OCI-LY1 (cell line): ENCODE measurements at regions not wholly inside any gene's neighbourhood (a gene's known extent, or its start where the extent isn't known, plus 50 kb on each side); places are given as distances from the start of the nearest gene placed in this dataset.

Experiments
- H2AFZ ChIP-seq: fragments of 200-600 bp; sonication (generic), shearing (Covaris generic); 2 replicates; pipeline ENCODE4 v1.6.0; 2014; ENCODE audit warnings: antibody characterized with exemption, mild to moderate bottlenecking, low read length
- H3F3A ChIP-seq: fragments of 200-600 bp; sonication (generic), shearing (Covaris generic); 2 replicates; pipeline ENCODE4 v1.6.0; 2014; ENCODE audit warnings: mild to moderate bottlenecking, antibody characterized with exemption, low read length, moderate library complexity; ENCODE audit not compliant: insufficient read depth
- H3K27ac ChIP-seq: fragments of 200-600 bp; sonication (generic); 2 replicates; pipeline ENCODE4 v1.5.1; 2014; ENCODE audit warnings: low read length, mixed run types, mild to moderate bottlenecking, low read depth; ENCODE audit not compliant: poor library complexity, severe bottlenecking
- H3K27me3 ChIP-seq: fragments of 200-600 bp; sonication (generic); 2 replicates; pipeline ENCODE4 v1.6.0; 2014; ENCODE audit warnings: antibody characterized with exemption, mild to moderate bottlenecking, low read length, moderate library complexity; ENCODE audit not compliant: insufficient read depth
- H3K36me3 ChIP-seq: fragments of 200-600 bp; sonication (generic); 2 replicates; pipeline ENCODE4 v1.6.1; 2014; ENCODE audit warnings: mild to moderate bottlenecking, antibody characterized with exemption, low read length, moderate library complexity, mixed read lengths; ENCODE audit not compliant: insufficient read depth
- H3K4me1 ChIP-seq: fragments of 200-600 bp; sonication (generic); 2 replicates; pipeline ENCODE4 v1.5.1; 2014; ENCODE audit warnings: mild to moderate bottlenecking, low read length, moderate library complexity; ENCODE audit not compliant: insufficient read depth, severe bottlenecking
- H3K4me2 ChIP-seq: fragments of 200-600 bp; sonication (generic), shearing (Covaris generic); 2 replicates; pipeline ENCODE4 v1.6.1; 2014; ENCODE audit warnings: low read length
- H3K4me3 ChIP-seq: fragments of 200-600 bp; sonication (generic); 2 replicates; pipeline ENCODE4 v1.5.1; 2014; ENCODE audit warnings: low read length, low read depth, mild to moderate bottlenecking, mixed read lengths; ENCODE audit not compliant: poor library complexity, severe bottlenecking
- H3K79me2 ChIP-seq: fragments of 200-600 bp; shearing (Covaris generic); 2 replicates; pipeline ENCODE4 v1.6.1; 2016; ENCODE audit warnings: mixed run types, low read length, mixed read lengths; ENCODE audit not compliant: insufficient read depth
- H3K9ac ChIP-seq: fragments of 200-600 bp; sonication (generic), shearing (Covaris generic); 2 replicates; pipeline ENCODE4 v1.6.1; 2014; ENCODE audit warnings: mild to moderate bottlenecking, low read length, mixed read lengths
- H3K9me2 ChIP-seq: fragments of 200-600 bp; sonication (generic), shearing (Covaris generic); 2 replicates; pipeline ENCODE4 v1.6.1; 2014; ENCODE audit warnings: low read depth, mild to moderate bottlenecking, low read length, mixed read lengths
- H3K9me3 ChIP-seq: fragments of 200-600 bp; shearing (Covaris generic); 2 replicates; pipeline ENCODE4 v1.6.1; 2014; ENCODE audit warnings: low read length, mixed read lengths
- H4K20me1 ChIP-seq: fragments of 200-600 bp; sonication (generic), shearing (Covaris generic); 2 replicates; pipeline ENCODE4 v1.6.0; 2016; ENCODE audit warnings: mild to moderate bottlenecking, low read length; ENCODE audit not compliant: insufficient read depth
- CTCF ChIP-seq: fragments of 200-600 bp; sonication (generic), shearing (Covaris generic); IDR thresholded peaks from 2 replicates; pipeline ENCODE4 v1.5.1; 2017; ENCODE audit warnings: mild to moderate bottlenecking, antibody characterized with exemption, low read length, moderate library complexity, mixed read lengths
- EZH2 ChIP-seq: fragments of 200-600 bp; sonication (generic), shearing (Covaris generic); IDR thresholded peaks from 2 replicates; pipeline ENCODE4 v1.8.0; 2017; ENCODE audit warnings: borderline replicate concordance, mixed run types, mild to moderate bottlenecking, antibody characterized with exemption, low read length, moderate library complexity, mixed read lengths

- no peak overlapping the region for H2AFZ ChIP-seq
- H3F3A ChIP-seq: no peaks in the 10 kb centered on the region
- no peaks in the 10 kb centered on the region for H3K27me3 ChIP-seq
- no peak overlapping the region for H3K9ac ChIP-seq
- no peak for TF ChIP-seq EZH2
- TF ChIP-seq CTCF: no peak
- no peak overlapping the region for H3K4me2 ChIP-seq
- no peak overlapping the region for H3K4me3 ChIP-seq
- no peaks in the 10 kb centered on the region for H3K36me3 ChIP-seq
- H3K9me2 ChIP-seq: no peaks in the 10 kb centered on the region
- no peaks in the 10 kb centered on the region for H4K20me1 ChIP-seq
- no peaks in the 10 kb centered on the region for H3K4me1 ChIP-seq
- H3K9me3 ChIP-seq: no peaks in the 10 kb centered on the region
- no peaks in the 10 kb centered on the region for H3K79me2 ChIP-seq
- H3K27ac ChIP-seq: no peak overlapping the region
These were observed 1327.4 kb downstream of the FSTL5 start for GRCh38 chr4:160836431-160836830.

GRCh38 chr4:160846121-160846520, 1317.7 kb downstream of the FSTL5 start:
- Histone ChIP-seq H3K4me3 (no peak overlapping the region), H3K27ac (no peak overlapping the region), H3K79me2 (no peaks in the 10 kb centered on the region), H3K4me2 (no peak overlapping the region), H3K36me3 (no peaks in the 10 kb centered on the region), H2AFZ (no peak overlapping the region), H3F3A (no peaks in the 10 kb centered on the region), H3K4me1 (no peaks in the 10 kb centered on the region), H3K9me2 (no peaks in the 10 kb centered on the region), H3K9me3 (no peaks in the 10 kb centered on the region), H4K20me1 (no peaks in the 10 kb centered on the region), H3K9ac (no peak overlapping the region), H3K27me3 (no peaks in the 10 kb centered on the region)
- TF ChIP-seq CTCF: no peak

- H2AFZ ChIP-seq: no peak overlapping the region
- H3K4me1 ChIP-seq: no peaks in the 10 kb centered on the region
- H3K4me2 ChIP-seq: no peak overlapping the region
- no peak overlapping the region for H3K4me3 ChIP-seq
- no peaks in the 10 kb centered on the region for H3F3A ChIP-seq
- no peak for TF ChIP-seq EZH2
- H3K9ac ChIP-seq: no peak overlapping the region
- H3K9me2 ChIP-seq: no peaks in the 10 kb centered on the region
- H3K27ac ChIP-seq: no peak overlapping the region
- H4K20me1 ChIP-seq: no peaks in the 10 kb centered on the region
- H3K79me2 ChIP-seq: no peaks in the 10 kb centered on the region
- no peaks in the 10 kb centered on the region for H3K36me3 ChIP-seq
- H3K9me3 ChIP-seq: no peaks in the 10 kb centered on the region
- no peaks in the 10 kb centered on the region for H3K27me3 ChIP-seq
These were observed 1316.6 kb downstream of the FSTL5 start for GRCh38 chr4:160847228-160847627.

- TF ChIP-seq CTCF: no peak
- TF ChIP-seq EZH2: no peak
- Histone ChIP-seq H3K36me3 (no peaks in the 10 kb centered on the region), H3K9me3 (no peaks in the 10 kb centered on the region), H4K20me1 (no peaks in the 10 kb centered on the region), H2AFZ (no peak overlapping the region), H3K9me2 (no peaks in the 10 kb centered on the region), H3K4me1 (no peaks in the 10 kb centered on the region), H3K27me3 (no peaks in the 10 kb centered on the region), H3K27ac (no peak overlapping the region), H3F3A (no peaks in the 10 kb centered on the region), H3K9ac (no peak overlapping the region), H3K4me3 (no peak overlapping the region), H3K4me2 (no peak overlapping the region), H3K79me2 (no peaks in the 10 kb centered on the region)
These were observed 1315.3 kb downstream of the FSTL5 start for GRCh38 chr4:160848489-160848888.
